Epithelial cell of proximal tubule (primary cell): ENCODE measurements at regions not wholly inside any gene's neighbourhood (a gene's known extent, or its start where the extent isn't known, plus 50 kb on each side); places are given as distances from the start of the nearest gene placed in this dataset.
"Not testable (repeated sequence)": the region's sequence is repeated elsewhere in the genome, so short reads cannot be mapped to it uniquely, and the experiment has no call there.

ENCODE experiments used
- DNase-seq: peaks from one replicate; pipeline ENCODE4 v3.0.0-alpha.2; 2011; ENCODE audit warnings: low read depth
- H3K4me3 ChIP-seq: 2 replicates; pipeline ENCODE4 v1.5.1; 2011; ENCODE audit warnings: low read depth, mild to moderate bottlenecking, low read length
- TF ChIP-seq, protein P1 (sequence below): conservative IDR thresholded peaks from 2 replicates; pipeline ENCODE4 v1.5.1; 2012; ENCODE audit warnings: low read depth, mild to moderate bottlenecking, low read length

DNA sequence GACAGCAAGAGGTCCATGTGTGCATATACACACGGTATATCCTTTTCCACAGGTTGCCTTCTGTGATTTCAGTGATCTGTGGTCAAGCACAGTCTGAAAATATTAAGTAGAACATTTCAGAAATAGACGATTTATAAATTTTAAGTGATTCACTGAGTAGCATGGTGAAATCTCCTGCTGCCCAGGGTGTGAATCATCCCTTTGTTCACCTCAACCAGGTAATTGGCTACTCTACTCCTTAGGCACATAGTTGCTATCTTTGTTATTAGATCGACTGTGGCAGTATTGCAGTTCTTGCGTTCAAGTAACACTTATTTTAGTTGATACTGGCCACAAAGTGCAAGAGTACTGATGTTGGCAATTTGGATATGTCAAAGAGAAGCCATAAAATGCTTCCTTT is 1421.7 kb downstream of the GRIK2 start:
- no peak for DNase-seq
- H3K4me3 ChIP-seq, result no peak overlapping the region
- TF ChIP-seq, protein P1, sequence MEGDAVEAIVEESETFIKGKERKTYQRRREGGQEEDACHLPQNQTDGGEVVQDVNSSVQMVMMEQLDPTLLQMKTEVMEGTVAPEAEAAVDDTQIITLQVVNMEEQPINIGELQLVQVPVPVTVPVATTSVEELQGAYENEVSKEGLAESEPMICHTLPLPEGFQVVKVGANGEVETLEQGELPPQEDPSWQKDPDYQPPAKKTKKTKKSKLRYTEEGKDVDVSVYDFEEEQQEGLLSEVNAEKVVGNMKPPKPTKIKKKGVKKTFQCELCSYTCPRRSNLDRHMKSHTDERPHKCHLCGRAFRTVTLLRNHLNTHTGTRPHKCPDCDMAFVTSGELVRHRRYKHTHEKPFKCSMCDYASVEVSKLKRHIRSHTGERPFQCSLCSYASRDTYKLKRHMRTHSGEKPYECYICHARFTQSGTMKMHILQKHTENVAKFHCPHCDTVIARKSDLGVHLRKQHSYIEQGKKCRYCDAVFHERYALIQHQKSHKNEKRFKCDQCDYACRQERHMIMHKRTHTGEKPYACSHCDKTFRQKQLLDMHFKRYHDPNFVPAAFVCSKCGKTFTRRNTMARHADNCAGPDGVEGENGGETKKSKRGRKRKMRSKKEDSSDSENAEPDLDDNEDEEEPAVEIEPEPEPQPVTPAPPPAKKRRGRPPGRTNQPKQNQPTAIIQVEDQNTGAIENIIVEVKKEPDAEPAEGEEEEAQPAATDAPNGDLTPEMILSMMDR, result no peak

DNA sequence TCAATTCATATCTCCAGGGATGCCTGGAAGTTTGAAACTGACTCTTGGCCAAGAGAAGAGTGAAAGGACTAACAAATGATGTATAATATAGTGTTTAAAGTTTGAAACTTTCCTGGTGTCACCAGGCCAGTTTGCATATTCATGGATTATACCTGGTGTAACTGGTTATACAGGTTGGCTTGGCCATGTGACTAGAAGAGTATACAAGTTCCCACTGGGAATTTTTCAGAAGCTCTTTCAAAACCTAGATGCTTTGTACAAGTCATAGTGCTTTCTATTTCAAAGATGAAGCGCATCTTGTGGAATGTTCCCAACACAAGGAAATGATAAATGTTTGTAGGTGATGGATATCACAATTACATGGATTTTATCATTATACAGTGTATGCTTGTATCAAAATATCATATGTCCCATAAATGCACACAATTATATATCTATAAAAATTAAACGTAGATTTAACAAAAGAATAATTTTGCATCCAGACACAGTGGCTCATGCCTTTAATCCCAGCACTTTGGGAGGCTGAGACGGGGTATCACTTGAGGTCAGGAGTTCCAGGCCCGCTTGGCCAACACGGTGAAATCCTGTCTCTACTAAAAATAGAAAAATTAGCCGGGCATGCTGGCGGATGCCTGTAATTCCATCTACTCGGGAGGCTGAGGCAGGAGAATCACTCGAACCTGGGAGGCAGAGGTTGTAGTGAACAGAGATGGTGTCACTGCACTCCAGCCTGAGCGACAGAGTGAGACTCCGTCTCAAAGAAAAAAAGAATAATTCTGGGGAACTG is 1420.2 kb downstream of the GRIK2 start:
- no peak overlapping the region for H3K4me3 ChIP-seq
- TF ChIP-seq, protein P1, result no peak
- no peak for DNase-seq

DNA sequence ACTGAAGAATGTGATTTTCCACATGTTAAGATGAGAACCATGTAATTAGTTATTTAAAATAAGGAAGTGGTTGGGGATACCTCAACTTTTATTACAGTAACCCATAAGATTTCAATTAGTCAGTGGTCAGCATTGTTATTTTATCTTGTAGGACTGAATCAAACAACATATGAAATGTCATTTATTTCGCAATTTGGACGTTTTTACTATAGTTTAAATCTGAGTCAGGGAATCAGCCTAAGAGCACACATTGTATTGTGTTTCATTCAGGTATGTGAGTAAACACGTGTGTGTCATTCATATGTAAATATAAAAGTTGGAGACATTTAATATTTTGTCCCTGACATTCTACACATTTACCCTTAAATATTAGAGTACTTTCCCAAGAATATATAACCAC is 1418.7 kb downstream of the GRIK2 start:
- DNase-seq, result no peak
- TF ChIP-seq, protein P1, result no peak
- no peak overlapping the region for H3K4me3 ChIP-seq

DNA sequence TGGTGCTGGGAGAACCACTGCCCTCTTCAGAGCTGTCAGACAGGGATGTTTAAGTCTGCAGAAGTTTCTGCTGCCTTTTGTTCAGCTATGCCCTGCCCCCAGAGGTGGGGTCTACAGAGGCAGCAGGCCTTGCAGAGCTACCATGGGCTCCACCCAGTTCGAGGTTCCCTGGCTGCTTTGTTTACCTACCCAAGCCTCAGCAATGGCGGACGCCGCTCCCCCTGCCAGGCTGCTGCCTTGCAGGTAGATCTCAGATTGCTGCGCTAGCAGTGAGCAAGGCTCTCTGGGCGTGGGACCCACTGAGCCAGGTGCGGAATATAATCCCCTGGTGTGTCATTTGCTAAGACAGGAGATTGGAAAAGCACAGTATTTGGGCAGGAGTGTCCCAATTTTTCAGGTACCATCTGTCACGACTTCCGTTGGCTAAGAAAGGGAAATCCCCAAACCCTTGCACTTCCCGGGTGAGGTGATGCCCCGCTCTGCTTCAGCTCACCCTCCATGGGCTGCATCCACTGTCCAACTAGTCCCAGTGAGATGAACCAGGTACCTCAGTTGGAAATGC is 1415.5 kb downstream of the GRIK2 start:
- not testable (repeated sequence) for DNase-seq, H3K4me3 ChIP-seq

DNA sequence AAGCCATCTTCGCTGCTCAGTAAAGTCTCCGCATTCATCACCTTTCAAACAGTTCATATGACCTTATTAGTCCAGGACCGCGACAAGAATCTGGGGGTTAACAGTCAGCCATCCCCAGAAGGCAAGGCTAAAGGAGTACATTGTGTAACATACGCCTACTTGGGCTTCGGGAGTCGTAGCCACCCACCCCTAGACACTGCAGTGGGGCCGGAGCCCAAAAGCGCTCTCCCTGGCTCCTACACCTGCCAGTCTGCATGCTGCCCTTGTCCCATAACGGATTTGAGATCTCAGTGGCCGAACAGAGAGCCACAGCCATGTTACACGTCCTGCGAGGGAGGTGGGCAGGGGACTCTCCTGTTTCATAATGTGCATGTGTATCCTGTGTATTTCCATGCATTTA is 1405.5 kb downstream of the GRIK2 start:
- TF ChIP-seq, protein P1, result no peak
- no peak overlapping the region for H3K4me3 ChIP-seq
- DNase-seq, result no peak

DNA sequence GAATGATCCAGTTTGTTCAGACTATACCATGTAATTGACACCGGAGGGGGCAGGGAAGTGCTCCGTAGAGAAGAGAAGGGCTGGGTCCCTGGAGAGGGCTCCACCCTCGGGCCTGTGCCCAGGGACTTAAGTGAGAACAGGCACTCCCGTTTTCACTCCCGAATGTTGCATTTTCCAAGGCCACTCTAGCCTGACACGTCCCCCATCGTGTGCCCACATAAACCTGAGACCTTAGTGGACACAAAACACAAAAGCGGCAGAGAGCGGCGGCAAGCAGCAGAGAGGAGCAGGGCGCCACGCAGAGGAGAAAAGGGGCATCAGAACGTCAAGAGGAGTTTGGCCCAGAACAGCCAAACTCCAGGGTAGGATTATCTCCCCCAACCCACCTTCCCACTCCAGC is 1405.1 kb downstream of the GRIK2 start:
- H3K4me3 ChIP-seq, result no peak overlapping the region
- TF ChIP-seq, protein P1, result no peak
- no peak for DNase-seq

DNA sequence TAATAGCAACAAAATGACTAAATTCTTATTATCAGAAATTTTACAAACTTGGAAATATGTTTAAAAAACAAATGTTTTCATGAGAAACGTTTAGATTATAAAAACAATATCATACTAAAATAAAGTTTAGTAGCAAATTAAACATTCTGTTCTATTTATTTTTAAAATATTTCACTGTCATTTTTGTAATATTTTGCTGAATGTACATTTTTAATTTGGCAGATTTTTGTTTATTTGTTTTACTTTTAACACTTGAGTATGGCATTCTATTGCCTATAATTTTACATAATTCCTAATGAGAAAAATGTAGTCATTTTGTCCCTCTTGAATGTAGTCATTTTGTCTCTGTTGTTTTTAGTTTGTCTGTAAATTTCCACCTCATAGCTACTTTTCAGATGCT is 1400.2 kb downstream of the GRIK2 start:
- TF ChIP-seq, protein P1, result no peak
- H3K4me3 ChIP-seq, result no peak overlapping the region
- no peak for DNase-seq
